ENCODE measurements at regions not wholly inside any gene's neighbourhood (a gene's known extent, or its start where the extent isn't known, plus 50 kb on each side); places are given as distances from the start of the nearest gene placed in this dataset.

DNA sequence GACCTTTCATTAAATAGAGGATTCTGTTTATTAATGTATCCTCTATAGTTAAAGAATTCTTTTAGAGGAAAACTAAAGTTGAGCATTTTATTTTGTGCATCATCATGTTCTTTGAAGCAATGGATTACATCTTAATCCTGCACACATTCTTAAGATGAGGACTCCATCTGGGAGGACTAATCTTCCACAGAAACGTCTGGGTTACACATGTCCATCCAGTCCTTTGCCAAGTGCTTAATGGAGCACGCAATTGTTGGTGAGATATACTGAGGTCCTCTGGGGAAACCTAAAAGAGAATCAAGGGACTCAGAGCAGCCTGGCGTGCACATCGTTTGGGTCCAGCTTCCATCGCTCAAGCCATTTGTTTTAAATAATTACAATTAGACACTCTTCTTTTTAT is 115.1 kb upstream of the SFRP2 start:
- no peak for TF ChIP-seq EZH2 (IDR thresholded peaks at IDR 0.05; ENCODE audit: borderline replicate concordance, low read depth, low read length, severe bottlenecking)
- TF ChIP-seq, protein P1, sequence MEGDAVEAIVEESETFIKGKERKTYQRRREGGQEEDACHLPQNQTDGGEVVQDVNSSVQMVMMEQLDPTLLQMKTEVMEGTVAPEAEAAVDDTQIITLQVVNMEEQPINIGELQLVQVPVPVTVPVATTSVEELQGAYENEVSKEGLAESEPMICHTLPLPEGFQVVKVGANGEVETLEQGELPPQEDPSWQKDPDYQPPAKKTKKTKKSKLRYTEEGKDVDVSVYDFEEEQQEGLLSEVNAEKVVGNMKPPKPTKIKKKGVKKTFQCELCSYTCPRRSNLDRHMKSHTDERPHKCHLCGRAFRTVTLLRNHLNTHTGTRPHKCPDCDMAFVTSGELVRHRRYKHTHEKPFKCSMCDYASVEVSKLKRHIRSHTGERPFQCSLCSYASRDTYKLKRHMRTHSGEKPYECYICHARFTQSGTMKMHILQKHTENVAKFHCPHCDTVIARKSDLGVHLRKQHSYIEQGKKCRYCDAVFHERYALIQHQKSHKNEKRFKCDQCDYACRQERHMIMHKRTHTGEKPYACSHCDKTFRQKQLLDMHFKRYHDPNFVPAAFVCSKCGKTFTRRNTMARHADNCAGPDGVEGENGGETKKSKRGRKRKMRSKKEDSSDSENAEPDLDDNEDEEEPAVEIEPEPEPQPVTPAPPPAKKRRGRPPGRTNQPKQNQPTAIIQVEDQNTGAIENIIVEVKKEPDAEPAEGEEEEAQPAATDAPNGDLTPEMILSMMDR (IDR thresholded peaks at IDR 0.05; ENCODE audit: borderline replicate concordance, extremely low read depth, low read length, poor library complexity, severe bottlenecking) = no peak

All from DND-41 (cell line).